H9 (cell line): ENCODE measurements at regions not wholly inside any gene's neighbourhood (a gene's known extent, or its start where the extent isn't known, plus 50 kb on each side); places are given as distances from the start of the nearest gene placed in this dataset.

Experiments used
- DNase-seq: peaks from one replicate; pipeline ENCODE4 v3.0.0-alpha.2; 2017
- H2AFZ ChIP-seq: one replicate; pipeline ENCODE4 v1.6.1; 2013; ENCODE audit warnings: mild to moderate bottlenecking, low read length, control low read depth, moderate library complexity
- H2AK5ac ChIP-seq: 2 replicates; pipeline ENCODE4 v1.6.1; 2013; ENCODE audit warnings: low read length, control low read depth, mixed read lengths; ENCODE audit not compliant: insufficient read length
- H2BK120ac ChIP-seq: one replicate; pipeline ENCODE4 v1.6.1; 2013; ENCODE audit warnings: low read depth, mild to moderate bottlenecking, low read length, control low read depth, inconsistent platforms; ENCODE audit not compliant: poor library complexity, severe bottlenecking
- H2BK12ac ChIP-seq: 2 replicates; pipeline ENCODE4 v1.6.1; 2013; ENCODE audit warnings: low read length, control low read depth, mixed read lengths, low read depth; ENCODE audit not compliant: insufficient read length
- H2BK15ac ChIP-seq: 2 replicates; pipeline ENCODE4 v1.6.1; 2013; ENCODE audit warnings: low read depth, low read length, control low read depth
- H2BK20ac ChIP-seq: one replicate; pipeline ENCODE4 v1.6.1; 2013; ENCODE audit warnings: low read depth, mild to moderate bottlenecking, low read length, control low read depth, inconsistent platforms; ENCODE audit not compliant: poor library complexity, severe bottlenecking
- H2BK5ac ChIP-seq: 2 replicates; pipeline ENCODE4 v1.6.1; 2013; ENCODE audit warnings: low read length, control low read depth, mixed read lengths; ENCODE audit not compliant: insufficient read length
- H3K14ac ChIP-seq: 2 replicates; pipeline ENCODE4 v1.6.1; 2013; ENCODE audit warnings: low read length, control low read depth; ENCODE audit not compliant: insufficient read depth
- H3K18ac ChIP-seq: 2 replicates; pipeline ENCODE4 v1.6.1; 2013; ENCODE audit warnings: low read depth, mild to moderate bottlenecking, mixed read lengths, low read length, control low read depth; ENCODE audit not compliant: insufficient read length
- H3K23ac ChIP-seq: 2 replicates; pipeline ENCODE4 v1.6.1; 2013; ENCODE audit warnings: low read length, control low read depth, mixed read lengths, low read depth; ENCODE audit not compliant: insufficient read length
- H3K23me2 ChIP-seq: 2 replicates; pipeline ENCODE4 v1.6.1; 2013; ENCODE audit warnings: low read depth, mild to moderate bottlenecking, mixed read lengths, low read length, control low read depth; ENCODE audit not compliant: insufficient read length, poor library complexity, severe bottlenecking
- H3K27ac ChIP-seq: 2 replicates; pipeline ENCODE4 v1.5.1; 2013; ENCODE audit warnings: low read length, control low read depth, mixed read lengths, low read depth; ENCODE audit not compliant: insufficient read length
- H3K27me3 ChIP-seq: 2 replicates; pipeline ENCODE4 v1.6.1; 2013; ENCODE audit warnings: low read length, control low read depth, inconsistent platforms; ENCODE audit not compliant: insufficient read depth
- H3K4ac ChIP-seq: 2 replicates; pipeline ENCODE4 v1.6.1; 2013; ENCODE audit warnings: low read depth, mild to moderate bottlenecking, control low read depth, inconsistent platforms, low read length, moderate library complexity
- H3K4me1 ChIP-seq: 2 replicates; pipeline ENCODE4 v1.6.1; 2013; ENCODE audit warnings: low read length, control low read depth, inconsistent platforms; ENCODE audit not compliant: insufficient read depth
- H3K4me2 ChIP-seq: 2 replicates; pipeline ENCODE4 v1.6.1; 2013; ENCODE audit warnings: low read length, control low read depth, mixed read lengths; ENCODE audit not compliant: insufficient read length, insufficient read depth
- H3K56ac ChIP-seq: 2 replicates; pipeline ENCODE4 v1.6.1; 2013; ENCODE audit warnings: low read depth, mild to moderate bottlenecking, mixed read lengths, low read length, control low read depth; ENCODE audit not compliant: insufficient read length
- H3K79me1 ChIP-seq: 2 replicates; pipeline ENCODE4 v1.6.1; 2013; ENCODE audit warnings: low read depth, mild to moderate bottlenecking, moderate library complexity, low read length, control low read depth, inconsistent platforms; ENCODE audit not compliant: insufficient read depth, poor library complexity, severe bottlenecking
- H3K79me2 ChIP-seq: 2 replicates; pipeline ENCODE4 v1.6.1; 2013; ENCODE audit warnings: low read length, control low read depth, inconsistent platforms; ENCODE audit not compliant: insufficient read depth
- H3K9ac ChIP-seq: 2 replicates; pipeline ENCODE4 v1.6.1; 2013; ENCODE audit warnings: low read length, control low read depth, mixed read lengths; ENCODE audit not compliant: insufficient read length; ENCODE audit errors: extremely low read depth
- H3K9me3 ChIP-seq: one replicate; pipeline ENCODE4 v1.6.1; 2013; ENCODE audit warnings: low read depth, low read length, inconsistent platforms; ENCODE audit not compliant: control insufficient read depth
- H3T11ph ChIP-seq: one replicate; pipeline ENCODE4 v1.6.1; 2013; ENCODE audit warnings: mild to moderate bottlenecking, low read length, control low read depth, inconsistent platforms
- H4K20me1 ChIP-seq: one replicate; pipeline ENCODE4 v1.6.1; 2013; ENCODE audit not compliant: control insufficient read depth, insufficient read length, insufficient read depth
- H4K5ac ChIP-seq: 2 replicates; pipeline ENCODE4 v1.6.1; 2013; ENCODE audit warnings: low read depth, mild to moderate bottlenecking, mixed read lengths, low read length, control low read depth; ENCODE audit not compliant: insufficient read length
- H4K8ac ChIP-seq: replicated peaks from 2 replicates; pipeline ENCODE4 v1.6.1; 2013; ENCODE audit warnings: low read length, control low read depth, mixed read lengths, low read depth; ENCODE audit not compliant: insufficient read length
- H4K91ac ChIP-seq: 2 replicates; pipeline ENCODE4 v1.6.1; 2013; ENCODE audit warnings: low read depth, mild to moderate bottlenecking, moderate library complexity, mixed read lengths, low read length, control low read depth; ENCODE audit not compliant: insufficient read length
- H3K27ac Mint-ChIP-seq, 3 experiments: 2 replicates in 2 of 3; 3 replicates in 1 of 3; pipeline ENCODE4 v1.8.0; 2020 to 2021; ENCODE audit warnings: mixed read lengths in 3 of 3, mild to moderate bottlenecking in 1 of 3, moderate library complexity in 1 of 3
- H3K27me3 Mint-ChIP-seq: 2 replicates; pipeline ENCODE4 v1.8.0; 2021; ENCODE audit warnings: low read depth, mild to moderate bottlenecking, moderate library complexity, mixed read lengths
- H3K36me3 Mint-ChIP-seq, 3 experiments: 2 replicates in 2 of 3; 3 replicates in 1 of 3; pipeline ENCODE4 v1.8.0; 2020 to 2021; ENCODE audit warnings: low read depth in 3 of 3, mixed read lengths in 3 of 3; ENCODE audit not compliant: insufficient read depth in 1 of 3
- H3K4me1 Mint-ChIP-seq, 2 experiments: 2 replicates each; pipeline ENCODE4 v1.8.0; 2020; ENCODE audit warnings: mixed read lengths in 2 of 2
- H3K4me3 Mint-ChIP-seq, 2 experiments: 2 replicates in 1 of 2; 3 replicates in 1 of 2; pipeline ENCODE4 v1.8.0; 2020 to 2021; ENCODE audit warnings: mild to moderate bottlenecking in 2 of 2, mixed read lengths in 2 of 2, moderate library complexity in 1 of 2
- H3K9me3 Mint-ChIP-seq, 2 experiments: 2 replicates in 1 of 2; 3 replicates in 1 of 2; pipeline ENCODE4 v1.8.0; 2020; ENCODE audit warnings: mild to moderate bottlenecking in 2 of 2, mixed read lengths in 2 of 2, moderate library complexity in 1 of 2
- CTCF ChIP-seq: fragments of 200-600 bp; sonication (generic); conservative IDR thresholded peaks from 3 replicates; pipeline ENCODE4 v1.8.0; 2021; ENCODE audit warnings: antibody characterized with exemption, mild to moderate bottlenecking
- WGBS: extraction: QIAGEN DNeasy Blood & Tissue Kit; methylation state at CpG from one replicate; pipeline ENCODE4 v1.1.7; 2013; ENCODE audit warnings: missing lambda C conversion rate, low lambda C conversion rate, mixed read lengths; ENCODE audit not compliant: insufficient read length; ENCODE audit errors: extremely low coverage; 5-methylcytosine and 5-hydroxymethylcytosine counted together

DNA sequence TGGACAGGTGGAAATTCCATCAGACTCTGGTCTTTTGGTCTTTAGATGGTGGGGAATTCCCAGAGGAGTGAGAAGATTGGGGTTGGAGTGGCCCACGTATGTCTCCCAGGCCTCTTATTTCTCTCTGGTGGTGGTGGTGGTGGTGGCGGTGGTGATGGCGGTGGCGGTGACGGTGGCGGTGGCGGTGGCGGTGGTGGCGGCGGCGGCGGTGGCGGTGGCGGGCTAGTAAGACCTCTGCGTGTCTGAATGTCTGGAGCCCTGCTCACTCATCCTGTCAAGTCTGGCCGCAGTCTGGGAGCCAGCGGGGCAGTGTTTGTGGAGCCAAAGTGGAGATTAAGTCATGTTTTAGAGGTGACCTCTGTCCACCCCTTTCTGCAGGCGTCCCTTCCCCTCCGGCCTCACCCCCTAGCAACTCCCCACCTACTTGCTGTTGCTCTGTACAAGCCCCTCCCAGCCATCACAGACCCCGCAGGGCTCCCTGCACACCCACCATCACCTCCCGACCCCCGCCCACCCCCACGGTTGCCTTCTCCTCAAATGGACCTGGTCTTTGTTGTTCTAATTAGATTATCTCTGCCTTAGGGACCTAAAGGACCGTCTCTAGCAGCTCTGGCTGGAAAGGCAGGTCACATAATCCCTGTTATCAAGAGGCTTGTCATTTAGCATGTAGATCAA lies 165.0 kb upstream of the TBX20 start:
- Mint-ChIP-seq H3K4me3 (no peak overlapping the region), H3K27me3 (peaks cover 87% of the 10 kb centered on the region), H3K4me1 (peaks cover 0 to 5% of the 10 kb centered on the region in 2 experiments; a peak in 1 of 4 replicates), H3K27ac (no peak overlapping the region), H3K9me3 (peaks cover 0 to 2% of the 10 kb centered on the region in 2 experiments; a peak in 1 of 5 replicates), H3K36me3 (no peaks in the 10 kb centered on the region)
- Histone ChIP-seq H3K27ac (no peak overlapping the region), H2BK120ac (no peak overlapping the region), H3K27me3 (no peaks in the 10 kb centered on the region), H2AFZ (no peak overlapping the region), H3K79me1 (no peaks in the 10 kb centered on the region), H2BK12ac (no peak overlapping the region), H3K23me2 (no peaks in the 10 kb centered on the region), H3K56ac (no peak overlapping the region), H3K4me2 (no peak overlapping the region), H4K5ac (no peak overlapping the region), H3K9me3 (no peaks in the 10 kb centered on the region), H3K79me2 (no peaks in the 10 kb centered on the region), H3K4ac (no peak overlapping the region), H2AK5ac (no peak overlapping the region), H4K91ac (no peak overlapping the region), H3K4me1 (no peaks in the 10 kb centered on the region), H3K14ac (no peak overlapping the region), H4K20me1 (no peaks in the 10 kb centered on the region), H3K18ac (no peak overlapping the region), H2BK20ac (no peak overlapping the region), H3K23ac (no peak overlapping the region), H4K8ac (no peak overlapping the region), H3K9ac (no peak overlapping the region), H3T11ph (no peak overlapping the region), H2BK15ac (no peak overlapping the region), H2BK5ac (no peak overlapping the region)
- DNase-seq = no peak
- no CpG with 5 or more reads among the region's 24 CpGs for WGBS
- no peak for TF ChIP-seq CTCF
